A549 (cell line): ENCODE measurements at regions not wholly inside any gene's neighbourhood (a gene's known extent, or its start where the extent isn't known, plus 50 kb on each side); places are given as distances from the start of the nearest gene placed in this dataset.

Source experiments
- ATAC-seq, 2 experiments: fragments of 200-7000 bp in 1 of 2; fragments of >200 bp in 1 of 2; cut with Nextera tagmentation in 1 of 2; cut with Tn5 transposase in 1 of 2; 3 replicates each; pipeline versions ENCODE4 v1.8.0 to v1.9.1; 2018 to 2020; ENCODE audit warnings: mild to moderate bottlenecking in 1 of 2, moderate library complexity in 1 of 2
- CTCF ChIA-PET: fragments of 300-600 bp; sonication (Branson Sonifier 250); formaldehyde crosslinking; extraction: SDS; loops from one replicate; lab custom pipeline; 2021; ENCODE audit warnings: antibody characterized with exemption, inconsistent platforms; lab: Yijun Ruan, JAX
- POLR2A ChIA-PET: fragments of 350-600 bp; formaldehyde crosslinking; extraction: SDS; loops from one replicate; lab custom pipeline; 2021; ENCODE audit warnings: antibody characterized with exemption, inconsistent platforms; lab: Yijun Ruan, JAX
- DNase-seq, 2 experiments: peaks; one replicate each; pipeline versions ENCODE4 v3.0.0 to v3.0.0-alpha.2; 2011 to 2016; ENCODE audit warnings: low read depth in 1 of 2, low spot score in 1 of 2
- FAIRE-seq: peaks from 2 replicates; lab custom pipeline; 2011; peaks lifted over from hg19 to GRCh38; lab: Jason Lieb, UNC
- H3K27ac ChIP-seq, 2 experiments: fragments of >200 bp; sonication (Bioruptor Twin); formaldehyde crosslinking; 3 replicates each; pipeline ENCODE4 v1.5.1; 2016 to 2017
- H3K4me1 ChIP-seq: fragments of >200 bp; sonication (Bioruptor Twin); formaldehyde crosslinking; 3 replicates; pipeline ENCODE4 v1.6.1; 2016
- H3K4me2 ChIP-seq: fragments of >200 bp; sonication (Bioruptor Twin); formaldehyde crosslinking; 3 replicates; pipeline ENCODE4 v1.6.1; 2016
- H3K4me3 ChIP-seq: fragments of >200 bp; sonication (Bioruptor Twin); formaldehyde crosslinking; 3 replicates; pipeline ENCODE4 v1.5.1; 2016
- H3K9me3 ChIP-seq: fragments of >200 bp; sonication (Bioruptor Twin); formaldehyde crosslinking; 3 replicates; pipeline ENCODE4 v1.6.1; 2016
- CBX2 ChIP-seq: fragments of 200-600 bp; sonication (generic); IDR thresholded peaks from 2 replicates; pipeline ENCODE4 v1.6.1; 2016; ENCODE audit warnings: low read depth, mild to moderate bottlenecking, borderline replicate concordance
- EHF ChIP-seq: fragments of 250-450 bp; sonication (Bioruptor Pico); IDR thresholded peaks from 2 replicates; pipeline ENCODE4 v1.5.0; 2020; ENCODE audit warnings: mild to moderate bottlenecking
- EP300 ChIP-seq, 2 experiments: fragments of >200 bp; sonication (Bioruptor Twin); formaldehyde crosslinking; IDR thresholded peaks; 2 replicates in 1 of 2; 3 replicates in 1 of 2; pipeline ENCODE4 v1.6.1; 2016 to 2017
- ESRRA ChIP-seq: fragments of 150-350 bp; IDR thresholded peaks from 2 replicates; pipeline ENCODE4 v1.6.1; 2014; ENCODE audit warnings: mild to moderate bottlenecking, low read length, borderline replicate concordance
- FOSL2 ChIP-seq, 2 experiments: fragments of 450-650 bp in 1 of 2; fragments of >200 bp in 1 of 2; sonication (Bioruptor Twin) in 1 of 2; formaldehyde crosslinking; IDR thresholded peaks; 2 replicates each; pipeline versions ENCODE4 v1.5.0 to v1.6.1; 2016 to 2020; ENCODE audit warnings: mild to moderate bottlenecking in 1 of 2, moderate library complexity in 1 of 2
- GATA3 ChIP-seq: IDR thresholded peaks from 2 replicates; pipeline ENCODE4 v1.6.1; 2012; ENCODE audit warnings: borderline replicate concordance
- HEYL ChIP-seq: fragments of 250-450 bp; sonication (Bioruptor Pico); IDR thresholded peaks from 2 replicates; pipeline ENCODE4 v1.8.0; 2021; ENCODE audit warnings: mild to moderate bottlenecking, moderate library complexity
- HOXB13 ChIP-seq: fragments of 250-450 bp; sonication (Bioruptor Pico); IDR thresholded peaks from 2 replicates; pipeline ENCODE4 v1.5.0; 2020; ENCODE audit warnings: low read depth, mild to moderate bottlenecking, moderate library complexity
- JUNB ChIP-seq: fragments of >200 bp; sonication (Bioruptor Twin); formaldehyde crosslinking; IDR thresholded peaks from 2 replicates; pipeline ENCODE4 v1.6.1; 2016
- KDM1A ChIP-seq: fragments of 200-600 bp; sonication (generic); IDR thresholded peaks from 2 replicates; pipeline ENCODE4 v1.6.1; 2016; ENCODE audit warnings: low read depth, mild to moderate bottlenecking
- MAFK ChIP-seq: fragments of 450-650 bp; IDR thresholded peaks from 2 replicates; pipeline ENCODE4 v1.6.1; 2014; ENCODE audit not compliant: partially characterized antibody
- MAZ ChIP-seq: fragments of 150-350 bp; IDR thresholded peaks from 2 replicates; pipeline ENCODE4 v1.6.1; 2014; ENCODE audit warnings: antibody characterized with exemption, low read depth, low read length, borderline replicate concordance
- NFE2L2 ChIP-seq: fragments of 150-350 bp; conservative IDR thresholded peaks from 2 replicates; pipeline ENCODE4 v1.6.1; 2014; ENCODE audit warnings: low read length
- NR3C1 ChIP-seq: fragments of >200 bp; sonication (Bioruptor Twin); formaldehyde crosslinking; IDR thresholded peaks from 3 replicates; pipeline ENCODE4 v1.6.1; 2017
- POLR2A ChIP-seq: IDR thresholded peaks from 2 replicates; pipeline ENCODE4 v1.6.1; 2012; ENCODE audit warnings: mild to moderate bottlenecking, low read length
- POLR2AphosphoS2 ChIP-seq: conservative IDR thresholded peaks from 2 replicates; pipeline ENCODE4 v1.6.1; 2012; ENCODE audit warnings: low read length, improper control_type of control experiment, inconsistent platforms
- RCOR1 ChIP-seq: fragments of 150-350 bp; IDR thresholded peaks from 2 replicates; pipeline ENCODE4 v1.6.1; 2014; ENCODE audit warnings: antibody characterized with exemption, low read length, low read depth
- RFX5 ChIP-seq: fragments of 450-650 bp; IDR thresholded peaks from 2 replicates; pipeline ENCODE4 v1.7.1; 2014; ENCODE audit warnings: antibody characterized with exemption, mild to moderate bottlenecking, moderate library complexity
- SMC3 ChIP-seq: fragments of >200 bp; sonication (Bioruptor Twin); formaldehyde crosslinking; IDR thresholded peaks from 3 replicates; pipeline ENCODE4 v1.6.1; 2018; ENCODE audit warnings: inconsistent platforms
- SREBF2 ChIP-seq: fragments of 450-650 bp; IDR thresholded peaks from 2 replicates; pipeline ENCODE4 v1.6.1; 2014; ENCODE audit warnings: mild to moderate bottlenecking, moderate library complexity
- ZC3H11A ChIP-seq: fragments of 450-650 bp; IDR thresholded peaks from 2 replicates; pipeline ENCODE4 v1.6.1; 2014; ENCODE audit warnings: antibody characterized with exemption, mild to moderate bottlenecking
- ZSCAN20 ChIP-seq: fragments of 250-450 bp; sonication (Bioruptor Pico); IDR thresholded peaks from 2 replicates; pipeline ENCODE4 v1.8.0; 2022; ENCODE audit warnings: mild to moderate bottlenecking, moderate library complexity
- WGBS: methylation state at CpG from one replicate; pipeline ENCODE4 v1.1.6; 2017; ENCODE audit errors: missing lambda C conversion rate; 5-methylcytosine and 5-hydroxymethylcytosine counted together
- TF ChIP-seq, protein P1 (sequence below): IDR thresholded peaks from 2 replicates; pipeline ENCODE4 v1.6.1; 2012
- TF ChIP-seq, protein P2 (sequence below): fragments of >200 bp; sonication (Bioruptor Twin); formaldehyde crosslinking; IDR thresholded peaks from 3 replicates; pipeline ENCODE4 v1.5.1; 2016
- TF ChIP-seq, protein P3 (sequence below): fragments of 450-650 bp; IDR thresholded peaks from 2 replicates; pipeline ENCODE4 v1.6.1; 2014; ENCODE audit warnings: antibody characterized with exemption
- TF ChIP-seq, protein P4 (sequence below): fragments of >200 bp; sonication (Bioruptor Twin); formaldehyde crosslinking; IDR thresholded peaks from 2 replicates; pipeline ENCODE4 v1.6.1; 2016

DNA sequence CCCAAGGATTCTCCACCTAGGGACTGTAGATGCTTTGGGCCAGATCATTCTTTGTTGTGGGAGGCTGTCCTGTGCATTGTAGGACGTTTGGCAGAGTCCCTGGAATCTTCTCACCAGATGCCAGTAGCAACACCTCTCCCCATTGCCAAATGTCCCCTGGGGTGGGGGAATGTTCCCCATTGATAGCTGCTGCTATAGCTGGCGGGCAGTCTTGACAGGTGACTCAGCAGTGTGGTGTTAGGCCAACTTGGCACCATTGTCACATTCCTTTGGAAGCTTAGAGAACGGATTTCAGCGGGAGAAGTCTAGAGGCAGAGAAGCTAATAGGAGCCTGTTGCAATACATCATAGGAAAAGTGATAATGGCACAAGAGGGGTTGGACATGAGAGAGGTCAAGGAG is 495.7 kb upstream of the SMIM21 start:
- Histone ChIP-seq H3K9me3 (no peaks in the 10 kb centered on the region), H3K4me1 (peaks cover 27% of the 10 kb centered on the region)
- DNase-seq (peak; percentile 29 to 65), ATAC-seq (peak; percentile 71 to 84), FAIRE-seq (no peak)
- TF ChIP-seq EP300 (IDR thresholded peaks at IDR 0.05) (0 out of 5 replicates have a peak, but pooled peaks of 1 of the 2 experiments have one; percentile 12), CBX2 (no peak), SMC3 (no peak), JUNB (peak; percentile 51; the same call in 1 of the 2 replicates), EHF (CRISPR knock-in tag) (no peak), HEYL (CRISPR knock-in tag) (no peak), MAFK (peak; percentile 21), FOSL2 (IDR thresholded peaks at IDR 0.05) (no peak), FOSL2 (CRISPR knock-in tag; IDR thresholded peaks at IDR 0.05) (peak; percentile 29; the same call in 1 of the 2 replicates)
- TF ChIP-seq, protein P1, sequence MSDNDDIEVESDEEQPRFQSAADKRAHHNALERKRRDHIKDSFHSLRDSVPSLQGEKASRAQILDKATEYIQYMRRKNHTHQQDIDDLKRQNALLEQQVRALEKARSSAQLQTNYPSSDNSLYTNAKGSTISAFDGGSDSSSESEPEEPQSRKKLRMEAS = 0 out of 2 replicates have a peak, but pooled peaks have one; percentile 23
- TF ChIP-seq, all 56 proteins: peak for 5
- 0% methylated on average over 3 of the region's 4 CpGs for WGBS
- POLR2A ChIA-PET = no interaction called here
- H3K27ac ChIP-seq = peak overlapping the region; percentile 48 to 67; a peak in 4 of 6 replicates
- H3K4me3 ChIP-seq = no peak overlapping the region
- H3K4me2 ChIP-seq = peak overlapping the region; percentile 40
- CTCF ChIA-PET = interaction anchor here (0.6 kb wide), 1 partner anchor 822 kb away, joined by 3 read pairs; no protein-coding TSS in a partner anchor

DNA sequence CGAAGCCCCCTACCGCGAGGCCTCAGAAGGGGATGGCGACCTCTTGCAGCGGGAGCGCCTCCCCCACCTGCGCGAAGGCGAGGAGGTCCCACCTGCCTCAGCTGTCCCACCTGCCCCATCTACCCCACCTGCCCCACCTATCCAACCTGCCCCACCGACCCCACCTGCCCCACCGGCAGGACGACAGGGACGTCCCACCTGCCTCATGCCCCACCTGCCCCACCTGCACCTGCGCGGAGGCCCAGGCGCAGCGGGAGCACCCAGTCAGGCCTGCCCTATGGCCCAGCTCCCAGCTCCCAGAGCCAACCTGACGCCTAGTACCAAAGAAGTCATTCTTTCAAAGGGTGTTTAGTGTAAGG is 489.1 kb upstream of the SMIM21 start:
- 67% methylated on average over 9 of the region's 18 CpGs for WGBS
- H3K9me3 ChIP-seq = no peaks in the 10 kb centered on the region
- DNase-seq = no peak
- no peaks in the 10 kb centered on the region for H3K4me1 ChIP-seq
- ChIA-PET CTCF (no interaction called here), POLR2A (no interaction called here)
- ATAC-seq = no peak
- no peak for TF ChIP-seq GATA3
- no peak for FAIRE-seq
- H3K4me2 ChIP-seq = no peak overlapping the region
- H3K27ac ChIP-seq = no peak overlapping the region
- H3K4me3 ChIP-seq = no peak overlapping the region

DNA sequence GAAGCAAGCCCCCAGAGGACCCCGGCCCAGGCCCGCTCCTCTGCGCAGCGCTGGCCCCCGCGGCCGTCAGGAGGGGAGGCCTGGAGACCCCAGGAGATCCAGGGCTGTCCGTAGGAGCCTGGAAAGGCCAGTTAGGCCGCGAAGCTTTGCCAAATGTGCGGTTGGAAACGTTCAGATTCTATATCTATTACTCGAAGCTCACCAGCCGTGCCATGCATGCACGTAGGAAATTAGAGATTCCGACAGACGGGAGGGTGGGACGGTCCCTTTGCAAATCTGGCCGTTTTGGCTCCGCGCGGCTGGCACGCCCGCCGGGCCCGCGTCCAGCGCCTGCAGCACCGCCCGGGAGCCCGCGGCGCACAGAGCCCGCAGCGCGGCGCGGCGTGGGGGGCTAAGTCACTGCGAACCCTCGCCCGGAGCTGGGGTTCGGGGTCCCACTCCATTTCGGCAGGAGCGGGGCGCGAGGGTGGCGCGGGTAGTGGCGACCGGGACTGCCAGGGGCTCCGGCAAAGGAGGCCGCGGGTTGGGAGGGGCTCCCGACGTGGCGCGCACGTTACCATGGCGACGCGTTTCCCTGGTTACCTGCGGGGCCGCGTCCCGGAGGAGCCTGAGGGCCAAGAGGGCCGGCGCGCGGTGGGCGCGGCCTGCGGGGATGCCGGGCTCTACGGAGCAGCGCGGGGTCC is 488.6 kb upstream of the SMIM21 start:
- Histone ChIP-seq H3K4me2 (no peak overlapping the region), H3K9me3 (no peaks in the 10 kb centered on the region), H3K4me1 (no peaks in the 10 kb centered on the region), H3K27ac (no peak overlapping the region), H3K4me3 (no peak overlapping the region)
- WGBS = 81% methylated on average over 28 of the region's 77 CpGs
- ATAC-seq (no peak), DNase-seq (no peak), FAIRE-seq (no peak)
- TF ChIP-seq, protein P2, sequence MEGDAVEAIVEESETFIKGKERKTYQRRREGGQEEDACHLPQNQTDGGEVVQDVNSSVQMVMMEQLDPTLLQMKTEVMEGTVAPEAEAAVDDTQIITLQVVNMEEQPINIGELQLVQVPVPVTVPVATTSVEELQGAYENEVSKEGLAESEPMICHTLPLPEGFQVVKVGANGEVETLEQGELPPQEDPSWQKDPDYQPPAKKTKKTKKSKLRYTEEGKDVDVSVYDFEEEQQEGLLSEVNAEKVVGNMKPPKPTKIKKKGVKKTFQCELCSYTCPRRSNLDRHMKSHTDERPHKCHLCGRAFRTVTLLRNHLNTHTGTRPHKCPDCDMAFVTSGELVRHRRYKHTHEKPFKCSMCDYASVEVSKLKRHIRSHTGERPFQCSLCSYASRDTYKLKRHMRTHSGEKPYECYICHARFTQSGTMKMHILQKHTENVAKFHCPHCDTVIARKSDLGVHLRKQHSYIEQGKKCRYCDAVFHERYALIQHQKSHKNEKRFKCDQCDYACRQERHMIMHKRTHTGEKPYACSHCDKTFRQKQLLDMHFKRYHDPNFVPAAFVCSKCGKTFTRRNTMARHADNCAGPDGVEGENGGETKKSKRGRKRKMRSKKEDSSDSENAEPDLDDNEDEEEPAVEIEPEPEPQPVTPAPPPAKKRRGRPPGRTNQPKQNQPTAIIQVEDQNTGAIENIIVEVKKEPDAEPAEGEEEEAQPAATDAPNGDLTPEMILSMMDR = no peak
- TF ChIP-seq POLR2AphosphoS2 (no peak), NFE2L2 (no peak)
- CTCF ChIA-PET = no interaction called here
- POLR2A ChIA-PET = no interaction called here

DNA sequence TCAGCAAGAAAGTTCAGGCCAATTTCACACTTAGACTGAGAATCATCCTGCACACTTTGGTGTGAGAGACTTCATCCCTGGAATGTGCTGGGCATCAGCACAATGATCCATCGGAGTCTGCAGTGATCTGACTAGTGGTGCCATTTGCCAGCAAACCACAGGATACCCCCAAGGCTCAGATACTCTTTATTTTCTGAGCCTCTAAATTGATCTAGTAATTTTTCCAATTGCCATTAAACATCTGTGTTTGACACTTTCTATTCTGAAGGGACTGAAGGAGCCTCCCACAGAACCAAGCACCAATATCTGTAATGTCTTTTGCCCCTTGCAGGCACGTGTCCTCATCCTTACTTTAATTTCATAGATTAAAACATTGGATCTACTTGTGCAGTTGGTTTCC is 485.3 kb upstream of the SMIM21 start:
- ChIA-PET CTCF (no interaction called here), POLR2A (no interaction called here)
- Histone ChIP-seq H3K4me1 (no peaks in the 10 kb centered on the region), H3K9me3 (no peaks in the 10 kb centered on the region), H3K27ac (no peak overlapping the region), H3K4me2 (no peak overlapping the region), H3K4me3 (no peak overlapping the region)
- DNase-seq = no peak
- no peak for FAIRE-seq
- no peak for ATAC-seq
- no peak for TF ChIP-seq HOXB13
- no peak for TF ChIP-seq MAZ
- TF ChIP-seq RCOR1 = no peak
- no peak for TF ChIP-seq NR3C1
- no peak for TF ChIP-seq ZC3H11A
- no peak for TF ChIP-seq KDM1A
- no peak for TF ChIP-seq GATA3
- TF ChIP-seq ESRRA = no peak
- no peak for TF ChIP-seq EHF (CRISPR knock-in tag)
- no peak for TF ChIP-seq NFE2L2
- TF ChIP-seq POLR2A = no peak
- TF ChIP-seq, protein P3, sequence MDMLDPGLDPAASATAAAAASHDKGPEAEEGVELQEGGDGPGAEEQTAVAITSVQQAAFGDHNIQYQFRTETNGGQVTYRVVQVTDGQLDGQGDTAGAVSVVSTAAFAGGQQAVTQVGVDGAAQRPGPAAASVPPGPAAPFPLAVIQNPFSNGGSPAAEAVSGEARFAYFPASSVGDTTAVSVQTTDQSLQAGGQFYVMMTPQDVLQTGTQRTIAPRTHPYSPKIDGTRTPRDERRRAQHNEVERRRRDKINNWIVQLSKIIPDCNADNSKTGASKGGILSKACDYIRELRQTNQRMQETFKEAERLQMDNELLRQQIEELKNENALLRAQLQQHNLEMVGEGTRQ = no peak
- no peak for TF ChIP-seq MAFK
- TF ChIP-seq SREBF2 = no peak
- TF ChIP-seq, protein P2 = no peak
- TF ChIP-seq, protein P4, sequence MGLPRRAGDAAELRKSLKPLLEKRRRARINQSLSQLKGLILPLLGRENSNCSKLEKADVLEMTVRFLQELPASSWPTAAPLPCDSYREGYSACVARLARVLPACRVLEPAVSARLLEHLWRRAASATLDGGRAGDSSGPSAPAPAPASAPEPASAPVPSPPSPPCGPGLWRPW = no peak
- no peak for TF ChIP-seq ZSCAN20 (CRISPR knock-in tag)
- no peak for TF ChIP-seq RFX5
- WGBS = 14% methylated on average over 1 of the region's 2 CpGs
